OCI-LY1 (cell line): ENCODE measurements at regions not wholly inside any gene's neighbourhood (a gene's known extent, or its start where the extent isn't known, plus 50 kb on each side); places are given as distances from the start of the nearest gene placed in this dataset.

Experiments
- H2AFZ ChIP-seq: fragments of 200-600 bp; sonication (generic), shearing (Covaris generic); 2 replicates; pipeline ENCODE4 v1.6.0; 2014; ENCODE audit warnings: antibody characterized with exemption, mild to moderate bottlenecking, low read length
- H3F3A ChIP-seq: fragments of 200-600 bp; sonication (generic), shearing (Covaris generic); 2 replicates; pipeline ENCODE4 v1.6.0; 2014; ENCODE audit warnings: mild to moderate bottlenecking, antibody characterized with exemption, low read length, moderate library complexity; ENCODE audit not compliant: insufficient read depth
- H3K27ac ChIP-seq: fragments of 200-600 bp; sonication (generic); 2 replicates; pipeline ENCODE4 v1.5.1; 2014; ENCODE audit warnings: low read length, mixed run types, mild to moderate bottlenecking, low read depth; ENCODE audit not compliant: poor library complexity, severe bottlenecking
- H3K27me3 ChIP-seq: fragments of 200-600 bp; sonication (generic); 2 replicates; pipeline ENCODE4 v1.6.0; 2014; ENCODE audit warnings: antibody characterized with exemption, mild to moderate bottlenecking, low read length, moderate library complexity; ENCODE audit not compliant: insufficient read depth
- H3K36me3 ChIP-seq: fragments of 200-600 bp; sonication (generic); 2 replicates; pipeline ENCODE4 v1.6.1; 2014; ENCODE audit warnings: mild to moderate bottlenecking, antibody characterized with exemption, low read length, moderate library complexity, mixed read lengths; ENCODE audit not compliant: insufficient read depth
- H3K4me1 ChIP-seq: fragments of 200-600 bp; sonication (generic); 2 replicates; pipeline ENCODE4 v1.5.1; 2014; ENCODE audit warnings: mild to moderate bottlenecking, low read length, moderate library complexity; ENCODE audit not compliant: insufficient read depth, severe bottlenecking
- H3K4me2 ChIP-seq: fragments of 200-600 bp; sonication (generic), shearing (Covaris generic); 2 replicates; pipeline ENCODE4 v1.6.1; 2014; ENCODE audit warnings: low read length
- H3K4me3 ChIP-seq: fragments of 200-600 bp; sonication (generic); 2 replicates; pipeline ENCODE4 v1.5.1; 2014; ENCODE audit warnings: low read length, low read depth, mild to moderate bottlenecking, mixed read lengths; ENCODE audit not compliant: poor library complexity, severe bottlenecking
- H3K79me2 ChIP-seq: fragments of 200-600 bp; shearing (Covaris generic); 2 replicates; pipeline ENCODE4 v1.6.1; 2016; ENCODE audit warnings: mixed run types, low read length, mixed read lengths; ENCODE audit not compliant: insufficient read depth
- H3K9ac ChIP-seq: fragments of 200-600 bp; sonication (generic), shearing (Covaris generic); 2 replicates; pipeline ENCODE4 v1.6.1; 2014; ENCODE audit warnings: mild to moderate bottlenecking, low read length, mixed read lengths
- H3K9me2 ChIP-seq: fragments of 200-600 bp; sonication (generic), shearing (Covaris generic); 2 replicates; pipeline ENCODE4 v1.6.1; 2014; ENCODE audit warnings: low read depth, mild to moderate bottlenecking, low read length, mixed read lengths
- H3K9me3 ChIP-seq: fragments of 200-600 bp; shearing (Covaris generic); 2 replicates; pipeline ENCODE4 v1.6.1; 2014; ENCODE audit warnings: low read length, mixed read lengths
- H4K20me1 ChIP-seq: fragments of 200-600 bp; sonication (generic), shearing (Covaris generic); 2 replicates; pipeline ENCODE4 v1.6.0; 2016; ENCODE audit warnings: mild to moderate bottlenecking, low read length; ENCODE audit not compliant: insufficient read depth
- CTCF ChIP-seq: fragments of 200-600 bp; sonication (generic), shearing (Covaris generic); IDR thresholded peaks from 2 replicates; pipeline ENCODE4 v1.5.1; 2017; ENCODE audit warnings: mild to moderate bottlenecking, antibody characterized with exemption, low read length, moderate library complexity, mixed read lengths
- EZH2 ChIP-seq: fragments of 200-600 bp; sonication (generic), shearing (Covaris generic); IDR thresholded peaks from 2 replicates; pipeline ENCODE4 v1.8.0; 2017; ENCODE audit warnings: borderline replicate concordance, mixed run types, mild to moderate bottlenecking, antibody characterized with exemption, low read length, moderate library complexity, mixed read lengths

GRCh38 chr16:79721270-79721669, 120.7 kb upstream of the MAF start:
- H2AFZ ChIP-seq = no peak overlapping the region
- H3K9ac ChIP-seq = no peak overlapping the region
- H3F3A ChIP-seq = no peaks in the 10 kb centered on the region
- H3K27me3 ChIP-seq = no peaks in the 10 kb centered on the region
- no peaks in the 10 kb centered on the region for H3K36me3 ChIP-seq
- H3K4me3 ChIP-seq = no peak overlapping the region
- no peaks in the 10 kb centered on the region for H4K20me1 ChIP-seq
- no peak overlapping the region for H3K27ac ChIP-seq
- no peaks in the 10 kb centered on the region for H3K4me1 ChIP-seq
- H3K79me2 ChIP-seq = no peaks in the 10 kb centered on the region
- H3K9me2 ChIP-seq = no peaks in the 10 kb centered on the region
- H3K9me3 ChIP-seq = no peaks in the 10 kb centered on the region
- no peak overlapping the region for H3K4me2 ChIP-seq
- TF ChIP-seq EZH2 = no peak
- TF ChIP-seq CTCF = no peak

- Histone ChIP-seq H3K27me3 (no peaks in the 10 kb centered on the region), H3K4me1 (no peaks in the 10 kb centered on the region), H3F3A (no peaks in the 10 kb centered on the region), H3K27ac (no peak overlapping the region), H2AFZ (no peak overlapping the region), H3K79me2 (no peaks in the 10 kb centered on the region), H3K4me2 (no peak overlapping the region), H3K9me2 (no peaks in the 10 kb centered on the region), H3K4me3 (no peak overlapping the region), H3K9ac (no peak overlapping the region), H4K20me1 (no peaks in the 10 kb centered on the region), H3K9me3 (no peaks in the 10 kb centered on the region), H3K36me3 (no peaks in the 10 kb centered on the region)
- TF ChIP-seq CTCF = no peak
- TF ChIP-seq EZH2 = no peak
Measured at GRCh38 chr16:79717333-79718137, 117.0 kb upstream of the MAF start.

GRCh38 chr16:79716645-79717332, 116.3 kb upstream of the MAF start:
- no peaks in the 10 kb centered on the region for H3F3A ChIP-seq
- H3K79me2 ChIP-seq = no peaks in the 10 kb centered on the region
- no peak overlapping the region for H3K9ac ChIP-seq
- H2AFZ ChIP-seq = no peak overlapping the region
- no peaks in the 10 kb centered on the region for H3K27me3 ChIP-seq
- no peaks in the 10 kb centered on the region for H3K9me3 ChIP-seq
- H3K4me2 ChIP-seq = no peak overlapping the region
- no peaks in the 10 kb centered on the region for H4K20me1 ChIP-seq
- no peaks in the 10 kb centered on the region for H3K4me1 ChIP-seq
- TF ChIP-seq EZH2 (no peak), CTCF (no peak)
- H3K36me3 ChIP-seq = no peaks in the 10 kb centered on the region
- no peak overlapping the region for H3K27ac ChIP-seq
- no peak overlapping the region for H3K4me3 ChIP-seq
- H3K9me2 ChIP-seq = no peaks in the 10 kb centered on the region
